ENCODE measurements at regions not wholly inside any gene's neighbourhood (a gene's known extent, or its start where the extent isn't known, plus 50 kb on each side); places are given as distances from the start of the nearest gene placed in this dataset.
"Not testable (repeated sequence)": the region's sequence is repeated elsewhere in the genome, so short reads cannot be mapped to it uniquely, and the experiment has no call there.

GRCh38 chr10:78096486-78096885 is 62.8 kb downstream of the RPS24 start:
- DNase-seq = not testable (repeated sequence)

- DNase-seq = not testable (repeated sequence)
Measured at GRCh38 chr10:78102593-78102992, 68.9 kb downstream of the RPS24 start.

DNA sequence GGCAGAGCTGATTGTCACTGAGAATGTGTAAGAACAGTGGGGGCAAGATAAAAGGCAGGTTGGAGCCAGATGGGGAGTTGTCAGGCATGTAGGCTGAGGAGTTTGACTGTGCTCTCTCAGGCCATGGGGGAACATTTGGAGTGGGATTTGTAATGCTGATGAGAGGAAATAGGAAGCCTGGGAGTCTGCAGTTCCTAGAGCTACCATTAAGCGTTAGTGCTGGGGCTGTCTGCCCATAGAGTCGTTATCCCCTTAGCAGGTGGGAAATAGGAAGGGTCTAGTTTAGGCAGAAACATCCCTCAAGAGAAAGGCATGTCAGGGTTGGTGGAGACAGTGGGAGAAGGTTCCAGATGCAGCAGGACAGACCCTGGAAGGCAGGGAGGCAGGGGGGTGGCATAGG is 75.5 kb downstream of the RPS24 start:
- no peak for DNase-seq

GRCh38 chr10:78115135-78115853 is 81.6 kb downstream of the RPS24 start:
- no peak for DNase-seq

GRCh38 chr10:78116361-78116760 is 82.7 kb downstream of the RPS24 start:
- no peak for DNase-seq

DNA sequence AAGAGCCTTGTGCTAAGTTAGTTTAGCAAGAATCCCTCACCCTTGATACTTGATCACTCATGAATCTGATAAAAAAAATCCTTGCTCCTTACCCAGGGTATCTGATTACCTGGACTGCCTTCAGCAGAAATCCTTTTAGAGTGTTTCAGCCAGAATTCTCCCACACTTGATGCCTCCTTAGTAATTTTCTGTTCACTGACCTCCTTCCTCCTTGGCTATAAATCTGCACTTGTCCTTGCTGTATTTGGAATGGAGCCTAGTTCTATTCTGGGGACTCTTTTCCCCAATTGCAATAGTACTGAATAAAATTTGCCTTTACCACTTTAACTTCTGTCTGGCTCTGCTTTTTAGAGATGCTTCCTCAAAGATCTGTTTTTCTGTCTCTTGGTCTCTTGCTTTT is 84.9 kb downstream of the RPS24 start:
- no peak for DNase-seq

- no peak for DNase-seq
Measured at GRCh38 chr10:78121801-78122200, 88.1 kb downstream of the RPS24 start.

DNA sequence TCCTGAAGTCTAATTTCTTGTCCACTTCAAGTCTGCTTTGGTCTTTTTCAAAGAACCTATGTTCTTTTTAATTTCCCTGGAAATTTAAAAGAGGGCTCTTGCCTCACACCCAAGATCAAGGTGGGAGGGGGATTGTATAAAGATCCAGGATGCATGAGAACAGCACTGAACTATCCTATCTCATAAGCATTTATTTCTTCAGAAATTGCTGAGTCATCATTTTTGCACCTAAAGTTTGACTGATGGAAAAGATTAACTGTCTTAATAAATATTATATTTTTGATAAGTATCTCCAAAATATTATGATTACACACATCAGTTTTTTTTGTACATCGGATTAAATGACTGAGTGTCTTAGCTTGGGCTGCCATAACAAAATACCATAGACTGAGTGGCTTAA is 90.5 kb downstream of the RPS24 start:
- no peak for DNase-seq

GRCh38 chr10:78129211-78129610 is 95.5 kb downstream of the RPS24 start:
- no peak for DNase-seq

DNA sequence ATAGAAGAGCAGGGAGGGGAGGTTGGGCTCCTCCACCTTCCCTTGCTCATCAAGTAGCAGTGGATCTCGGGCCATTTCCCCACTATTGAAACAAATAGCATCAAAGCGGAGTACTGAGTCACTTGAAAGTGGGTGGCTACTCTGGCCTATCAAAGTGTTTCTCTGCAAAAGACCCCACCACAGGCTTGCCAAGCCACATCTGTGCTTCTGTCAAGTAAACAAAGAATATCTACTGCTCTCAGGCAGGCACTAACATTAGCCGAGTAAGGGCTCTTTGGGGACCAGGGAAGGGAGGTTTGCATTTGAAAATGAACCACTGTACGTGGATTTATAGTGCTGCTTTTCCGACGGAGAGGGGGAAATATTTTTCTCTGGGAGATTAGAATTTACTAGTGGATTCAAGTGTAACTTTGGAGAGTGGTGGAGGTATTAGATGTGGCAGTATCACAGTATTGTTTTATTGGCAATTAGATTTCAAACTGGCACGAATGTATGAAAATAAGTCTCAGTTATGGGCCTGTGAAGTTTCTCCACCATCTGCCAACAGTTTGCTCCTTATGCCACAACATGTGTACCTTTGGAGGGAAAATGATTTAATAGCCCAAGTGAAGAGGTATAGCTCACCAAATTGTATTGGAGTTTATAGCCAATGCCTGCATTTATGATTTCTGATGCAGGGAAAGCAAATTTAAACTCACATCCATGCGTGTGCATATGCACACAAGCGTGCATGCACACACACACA is 97.5 kb downstream of the RPS24 start:
- DNase-seq = no peak

DNA sequence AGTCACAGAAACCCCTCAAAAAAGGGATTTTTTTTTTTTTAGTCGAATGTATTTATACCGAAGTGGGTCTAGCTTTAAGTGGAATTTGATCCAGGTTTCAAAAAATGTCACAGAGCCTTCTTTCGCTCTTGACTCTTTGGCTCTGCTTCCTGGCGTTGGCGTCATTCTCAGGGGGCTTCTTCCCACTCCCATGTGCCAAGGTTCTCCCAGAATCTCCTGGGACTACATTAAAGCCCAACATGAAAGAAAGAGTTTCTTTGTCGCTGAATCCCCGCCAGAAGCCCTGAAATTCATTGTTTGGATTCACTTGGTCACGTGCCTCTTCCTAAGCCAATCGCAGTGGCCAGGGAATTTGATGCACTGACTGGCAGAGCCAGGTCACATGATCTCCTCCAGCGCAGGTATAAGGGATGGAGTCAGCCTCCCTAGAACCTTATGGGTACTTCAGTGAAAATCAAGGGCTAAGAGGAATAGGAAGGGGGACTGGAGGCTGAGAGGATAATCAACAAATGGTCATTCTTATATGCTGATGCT is 101.2 kb downstream of the RPS24 start:
- DNase-seq = no peak

DNA sequence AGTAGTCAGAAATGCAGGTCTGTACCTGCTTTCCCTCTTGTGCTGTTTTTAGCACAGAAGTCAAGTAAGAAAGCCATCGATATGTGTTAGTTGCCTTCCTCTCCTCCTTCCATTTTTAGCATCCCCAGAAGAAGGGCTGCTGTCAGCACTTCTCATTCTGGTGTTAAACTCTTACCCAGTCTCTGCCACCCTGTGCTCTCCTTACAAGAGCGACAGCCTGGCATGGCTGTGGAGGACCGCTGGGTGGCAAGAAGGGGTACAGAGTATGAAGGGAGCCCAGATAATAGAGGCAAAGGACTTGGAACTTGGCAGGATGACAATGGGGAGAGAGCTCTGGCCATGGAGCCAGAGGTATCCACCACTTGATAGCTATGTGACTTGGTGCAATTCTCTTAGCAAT is 103.5 kb downstream of the RPS24 start:
- no peak for DNase-seq

DNA sequence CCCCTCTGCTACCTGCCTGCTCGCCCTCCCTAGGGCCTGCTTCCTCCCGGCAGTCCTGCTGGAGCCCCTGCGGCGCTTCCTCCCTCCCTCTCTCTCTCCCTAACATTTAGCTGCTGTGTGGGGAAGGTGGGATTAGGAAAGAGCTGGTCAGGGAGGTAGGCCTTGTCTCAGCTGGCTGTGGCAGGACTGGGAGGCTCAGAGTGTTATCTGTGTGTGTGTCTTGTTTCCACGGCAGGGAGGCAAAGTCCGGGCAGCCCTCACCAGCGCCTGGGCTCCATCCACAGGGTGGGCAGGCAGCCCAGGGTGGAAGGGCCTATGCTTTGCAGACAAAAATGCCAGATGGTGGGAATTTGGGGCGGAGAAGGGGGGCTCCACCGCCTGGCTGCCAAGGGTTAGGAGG is 105.7 kb downstream of the RPS24 start:
- peak in 6 of 14 donors; percentile 6 to 62 (median 16) for DNase-seq

DNA sequence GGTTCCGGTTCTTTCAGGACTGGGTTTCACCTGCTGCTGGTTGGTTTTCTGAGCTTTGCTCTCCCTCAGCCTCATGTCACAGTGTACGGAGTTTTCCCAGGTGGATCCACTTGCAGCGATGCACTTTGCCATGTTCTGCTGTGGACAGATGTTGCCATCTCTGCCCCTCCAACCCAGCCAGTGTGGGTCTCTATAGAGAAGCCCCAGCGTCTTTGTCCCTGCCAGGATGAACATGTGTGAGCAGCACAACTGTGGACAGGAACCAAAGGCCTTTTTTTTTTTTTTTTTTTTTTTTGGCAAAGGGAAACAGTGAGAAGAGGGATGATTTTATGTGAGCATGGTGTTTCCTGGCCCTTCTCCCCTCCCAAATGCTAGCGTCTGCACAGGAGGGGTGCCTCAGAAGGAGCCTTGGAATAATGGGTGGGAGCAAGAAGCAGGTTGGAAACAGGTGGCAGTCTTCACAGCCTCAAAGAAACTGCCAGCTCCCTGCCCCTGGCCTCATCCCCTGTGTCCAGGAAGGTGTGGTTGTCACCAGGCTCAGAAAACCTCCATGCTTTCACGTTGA is 106.5 kb downstream of the RPS24 start:
- peak in 1 of 14 donors; percentile 2 for DNase-seq

DNA sequence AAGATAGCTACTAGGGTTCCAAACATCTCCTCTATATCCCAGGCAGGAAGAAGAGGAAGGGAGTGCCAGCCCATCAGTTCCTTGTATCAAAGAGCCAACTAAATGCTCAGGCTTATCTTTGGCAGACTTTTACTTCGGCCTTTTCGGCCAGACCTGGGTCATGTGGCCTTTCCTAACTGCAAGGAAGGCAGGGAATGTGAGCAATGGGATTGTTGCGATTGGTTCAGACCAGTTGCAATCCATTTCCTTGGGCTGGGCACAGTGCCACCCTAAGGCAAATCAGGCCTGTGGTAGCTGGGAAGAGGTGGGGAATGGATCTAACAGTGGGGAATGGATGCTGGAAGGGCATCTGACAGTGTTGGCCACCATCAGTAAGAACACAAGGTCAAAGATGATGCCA is 109.9 kb downstream of the RPS24 start:
- no peak for DNase-seq

DNA sequence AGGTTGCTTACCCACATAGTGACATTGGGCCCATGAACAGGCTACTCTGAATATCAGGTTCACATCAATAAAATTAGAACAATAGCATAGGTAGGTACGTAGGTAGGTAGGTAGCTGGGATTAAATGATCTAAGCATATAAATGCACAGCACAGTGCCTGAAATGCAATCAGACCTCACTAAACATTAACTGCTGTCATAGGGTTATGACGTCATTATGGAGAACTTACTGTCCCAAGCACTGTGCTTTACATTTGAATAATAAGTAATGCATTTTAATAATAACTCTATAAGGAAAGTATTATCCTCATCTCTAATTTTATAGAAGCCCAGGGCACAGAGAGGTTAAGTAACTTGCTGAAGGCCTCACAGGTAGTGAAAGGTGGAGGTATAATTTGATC is 112.5 kb downstream of the RPS24 start:
- DNase-seq = no peak

DNA sequence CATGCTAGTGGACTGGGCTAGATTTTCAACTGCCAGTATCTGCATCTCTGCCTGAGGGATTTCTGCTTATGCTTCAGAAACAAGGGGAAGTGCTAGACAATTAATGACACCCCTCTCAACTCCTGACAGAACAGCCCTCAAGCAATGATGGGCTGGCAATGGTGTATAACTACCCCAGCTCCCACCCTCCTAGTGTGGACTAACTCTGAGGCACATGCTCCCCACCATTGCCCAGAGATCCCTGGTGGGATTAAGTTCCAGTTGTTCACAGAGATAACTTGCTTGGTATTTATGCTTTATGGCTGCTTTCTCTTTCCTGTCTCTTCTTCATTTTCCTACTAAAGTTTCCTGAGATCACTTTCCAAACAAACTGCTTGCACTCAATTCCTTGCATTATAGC is 113.5 kb downstream of the RPS24 start:
- no peak for DNase-seq

DNA sequence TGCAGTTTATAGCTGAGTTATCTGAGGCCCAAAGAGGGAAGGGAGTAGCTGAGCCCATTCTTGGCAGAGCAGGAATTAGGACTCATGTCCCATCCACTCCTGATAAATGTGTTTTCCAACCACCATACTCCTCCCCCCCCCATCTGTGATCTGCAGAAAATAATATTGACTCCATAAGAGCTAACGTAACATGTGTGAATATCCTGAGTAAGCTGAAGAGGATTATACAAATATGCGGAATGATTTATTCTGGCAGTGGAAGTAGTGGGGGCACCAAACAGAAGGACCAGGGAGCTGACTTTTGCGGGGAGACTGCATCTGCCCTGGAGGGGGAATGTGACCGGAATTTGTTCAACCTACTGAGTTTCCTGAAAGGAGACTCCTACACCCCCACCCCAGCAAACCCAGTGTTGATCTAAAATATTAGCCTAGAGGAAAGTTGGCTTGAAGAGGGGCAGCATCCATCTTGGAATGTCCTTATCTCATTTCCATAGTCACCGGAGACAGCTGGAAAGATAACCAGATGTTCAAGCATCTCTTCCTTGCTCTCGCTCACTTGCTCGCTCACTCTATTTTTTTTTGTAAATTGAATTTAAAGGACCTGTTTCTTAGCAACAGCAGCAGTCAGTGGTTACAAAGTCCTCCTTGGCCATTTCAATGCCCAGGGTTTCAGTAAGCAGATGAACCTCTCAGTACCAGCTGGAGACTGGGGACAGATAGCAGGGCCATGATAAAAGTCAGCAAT is 114.7 kb downstream of the RPS24 start:
- no peak for DNase-seq

GRCh38 chr10:78148961-78149612 is 115.4 kb downstream of the RPS24 start:
- no peak for DNase-seq

DNA sequence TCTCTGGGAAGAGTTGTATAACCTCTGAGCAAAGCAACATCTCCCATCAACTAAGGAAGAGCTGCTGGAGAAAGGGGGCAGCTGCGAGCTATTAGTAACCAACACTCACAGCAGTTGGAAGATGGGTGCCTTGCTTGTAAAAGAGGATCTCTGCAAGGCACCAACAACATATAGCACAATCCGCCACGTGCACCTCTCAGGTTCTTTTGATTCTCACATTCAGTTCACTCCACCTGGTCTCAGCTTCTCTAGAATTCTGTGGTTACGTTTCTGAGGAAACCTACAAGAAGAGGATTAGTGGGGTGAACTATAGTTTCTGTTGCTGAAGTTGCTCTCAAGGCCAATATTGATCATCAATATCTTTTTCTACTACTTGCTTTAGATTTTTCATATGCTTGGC is 117.1 kb downstream of the RPS24 start:
- DNase-seq = no peak

- no peak for DNase-seq
Measured at GRCh38 chr10:78155722-78156121, 122.1 kb downstream of the RPS24 start.

DNA sequence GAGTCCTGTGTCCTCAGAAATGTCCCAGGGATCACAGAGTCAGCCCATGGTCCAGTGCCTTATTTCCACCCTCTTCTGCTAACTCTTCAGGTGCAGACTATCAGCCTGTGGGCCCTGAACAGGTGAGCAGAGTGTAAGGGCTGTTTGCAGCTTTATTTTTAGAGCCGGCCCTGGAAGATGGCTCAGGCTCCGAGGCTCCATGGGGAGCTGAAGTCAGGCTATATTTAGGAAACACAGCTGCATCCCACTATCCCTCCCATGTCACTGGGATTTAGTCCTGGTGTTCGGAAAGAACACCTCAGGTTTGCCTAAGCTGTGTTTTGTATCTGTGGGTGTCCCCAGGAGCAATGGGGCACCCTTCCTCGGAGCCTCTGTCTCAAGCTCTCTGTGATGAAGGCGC is 126.9 kb downstream of the RPS24 start:
- DNase-seq = no peak
